ENCODE measurements at regions not wholly inside any gene's neighbourhood (a gene's known extent, or its start where the extent isn't known, plus 50 kb on each side); places are given as distances from the start of the nearest gene placed in this dataset.

- no peaks in the 10 kb centered on the region for H3K4me1 ChIP-seq (ENCODE audit: control insufficient read depth, insufficient read depth, low read length)
- no peak overlapping the region for H3K4me2 ChIP-seq (ENCODE audit: control insufficient read depth, insufficient read depth)
- in situ Hi-C loops (cut with MboI), result loop anchor here (25.0 kb wide), 1 partner anchor 1187 kb away; no protein-coding TSS in a partner anchor
- no peak overlapping the region for H2AFZ ChIP-seq (ENCODE audit: control insufficient read depth, low read depth, low read length)
- ATAC-seq, result no peak
- no peaks in the 10 kb centered on the region for H3K36me3 ChIP-seq (ENCODE audit: control insufficient read depth in 2 of 2, insufficient read depth in 2 of 2, low read length in 1 of 2)
- WGBS (ENCODE audit: insufficient coverage, insufficient replicate concordance, low lambda C conversion rate, missing lambda C conversion rate), result 39% methylated on average over 12 of the region's 12 CpGs
- H3K79me2 ChIP-seq (ENCODE audit: control insufficient read depth, insufficient read depth, low read length), result no peaks in the 10 kb centered on the region
- ChIA-PET CTCF (interaction anchor here (0.6 kb wide), 1 partner anchor 42 kb away, joined by 3 read pairs; no protein-coding TSS in a partner anchor), SMC1A (ENCODE audit: uncharacterized antibody, unreplicated experiment) (interaction anchor here (1.4 kb wide), 1 partner anchor 9 kb away, joined by 3 read pairs; no protein-coding TSS in a partner anchor), RAD21 (ENCODE audit: unreplicated experiment) (no interaction called here), POLR2A (no interaction called here)
- H3K9me3 ChIP-seq (replicated peaks; ENCODE audit: control insufficient read depth, insufficient read depth, low read length), result no peaks in the 10 kb centered on the region
- BruUV-seq (replicated peaks), result no TSS peak
- no peaks in the 10 kb centered on the region for H4K20me1 ChIP-seq (ENCODE audit: control insufficient read depth, insufficient read depth)
- no peak overlapping the region for H3K4me3 ChIP-seq
- no peak for FAIRE-seq
- intact Hi-C loops (cut with micrococcal nuclease; ENCODE audit: unreplicated experiment), result no loop called here
- no peak for TF ChIP-seq BACH1 (IDR thresholded peaks at IDR 0.05; ENCODE audit: borderline replicate concordance)
- TF ChIP-seq JUNB (IDR thresholded peaks at IDR 0.05), result no peak
- no peak for TF ChIP-seq SKIL (IDR thresholded peaks at IDR 0.05; ENCODE audit: low read depth, poor library complexity, severe bottlenecking)
- TF ChIP-seq EP300 (IDR thresholded peaks at IDR 0.05; ENCODE audit: borderline replicate concordance in 1 of 2, control insufficient read depth in 1 of 2, low read depth in 2 of 2, low read length in 2 of 2), result no peak
- no peak for TF ChIP-seq IKZF1 (conservative IDR thresholded peaks at IDR 0.05)
- no peak for TF ChIP-seq SIX5 (IDR thresholded peaks at IDR 0.05; ENCODE audit: low read depth, low read length, severe bottlenecking)
- no peak for TF ChIP-seq CHD2 (IDR thresholded peaks at IDR 0.05; ENCODE audit: borderline replicate concordance, low read depth, low read length)
- TF ChIP-seq MYC (IDR thresholded peaks at IDR 0.05; ENCODE audit: insufficient read depth, insufficient read length, insufficient replicate concordance, low read length, severe bottlenecking), result no peak
- no peak for TF ChIP-seq MAX (IDR thresholded peaks at IDR 0.05; ENCODE audit: low read depth, low read length)
- no peak for TF ChIP-seq CBFB (IDR thresholded peaks at IDR 0.05; ENCODE audit: low read depth)
- no peak for TF ChIP-seq ZNF687 (IDR thresholded peaks at IDR 0.05)
- TF ChIP-seq MTA3 (IDR thresholded peaks at IDR 0.05; ENCODE audit: borderline replicate concordance, low read length), result no peak
- H3K9ac ChIP-seq (ENCODE audit: control insufficient read depth, insufficient read depth, low read length), result no peak overlapping the region
- peaks cover 0 to 1% of the 10 kb centered on the region in 2 experiments; a peak in 1 of 4 replicates for H3K27me3 ChIP-seq (replicated peaks in 1 of 2; ENCODE audit: control insufficient read depth in 2 of 2, insufficient read depth in 2 of 2, low read length in 1 of 2)
- DNase-seq (ENCODE audit: low read depth, low spot score), result no peak
- no peak overlapping the region for H3K27ac ChIP-seq (ENCODE audit: control insufficient read depth, insufficient read depth)
Measured at GRCh38 chr4:110850461-110851442, 227.9 kb upstream of the PITX2 start.
